ENCODE measurements at regions not wholly inside any gene's neighbourhood (a gene's known extent, or its start where the extent isn't known, plus 50 kb on each side); places are given as distances from the start of the nearest gene placed in this dataset.

DNA sequence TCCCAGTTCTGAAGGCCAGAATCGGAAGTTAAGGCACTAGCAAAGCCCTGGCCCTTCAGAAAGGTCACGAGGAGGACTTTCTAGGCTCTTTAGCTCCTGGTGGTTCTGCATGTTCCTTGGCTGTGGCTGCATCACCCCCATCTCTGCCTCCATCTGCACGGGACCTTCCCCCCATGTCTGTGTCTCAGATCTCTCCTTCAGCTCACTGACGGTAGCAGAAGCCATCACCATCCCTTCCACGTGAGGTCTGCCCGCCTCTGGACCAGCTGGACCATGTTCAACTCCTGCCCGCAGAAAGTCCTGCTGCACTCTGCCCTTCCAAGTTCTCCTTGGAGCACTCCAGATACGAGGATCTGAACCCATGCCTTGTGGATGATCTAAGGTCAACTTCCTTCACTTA is 242.9 kb upstream of the IRX1 start:
- no peak for TF ChIP-seq EZH2 (IDR thresholded peaks at IDR 0.05; ENCODE audit: insufficient read depth, poor library complexity, severe bottlenecking)
- TF ChIP-seq EZH2phosphoT487 (IDR thresholded peaks at IDR 0.05; ENCODE audit: insufficient read depth, low read depth) = no peak

Data from GM23248 (cell line).